Mammary epithelial cell (primary cell): ENCODE measurements at regions not wholly inside any gene's neighbourhood (a gene's known extent, or its start where the extent isn't known, plus 50 kb on each side); places are given as distances from the start of the nearest gene placed in this dataset.

Source experiments
- EZH2 ChIP-seq: IDR thresholded peaks from 2 replicates; pipeline ENCODE4 v1.6.1; 2012; ENCODE audit warnings: low read length, inconsistent platforms, borderline replicate concordance
- TF ChIP-seq, protein P1 (sequence below), 2 donors: IDR thresholded peaks in 1 of 2; conservative IDR thresholded peaks in 1 of 2; 2 replicates each; pipeline ENCODE4 v1.5.1; 2011 to 2012; ENCODE audit warnings: inconsistent platforms in 2 of 2, low read length in 2 of 2, mild to moderate bottlenecking in 2 of 2, control low read depth in 1 of 2, low read depth in 1 of 2; ENCODE audit not compliant: insufficient read depth in 1 of 2; ENCODE audit errors: extremely low read depth in 1 of 2

DNA sequence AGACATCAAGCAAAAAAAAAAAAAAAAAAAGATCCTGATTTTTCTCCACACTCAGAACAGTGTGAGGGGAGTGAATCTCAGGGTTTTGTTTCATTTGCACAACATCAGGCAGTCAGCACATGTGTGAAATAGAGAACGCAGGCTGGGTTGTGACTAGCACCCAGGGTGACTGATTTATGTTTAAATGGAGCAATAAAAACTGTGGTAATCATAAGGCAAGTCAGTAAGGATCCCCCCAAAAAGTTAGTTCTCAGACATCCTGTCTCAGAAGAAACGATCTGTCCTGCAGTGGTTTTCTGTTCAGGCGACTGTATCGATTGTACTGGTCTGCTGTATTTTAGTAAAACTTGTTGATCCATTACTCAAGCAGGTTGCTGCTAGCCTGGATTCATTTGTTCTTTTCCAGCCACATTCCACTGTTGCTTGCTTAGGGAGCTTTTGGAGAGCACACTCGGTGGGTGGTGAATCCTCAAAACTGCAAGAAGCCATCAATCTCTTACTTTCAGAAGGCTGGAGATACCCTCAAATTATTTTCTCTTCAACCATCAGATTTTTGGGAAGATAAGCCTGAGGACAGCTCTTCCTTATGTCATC lies 107.1 kb downstream of the DACT1 start:
- TF ChIP-seq, protein P1, sequence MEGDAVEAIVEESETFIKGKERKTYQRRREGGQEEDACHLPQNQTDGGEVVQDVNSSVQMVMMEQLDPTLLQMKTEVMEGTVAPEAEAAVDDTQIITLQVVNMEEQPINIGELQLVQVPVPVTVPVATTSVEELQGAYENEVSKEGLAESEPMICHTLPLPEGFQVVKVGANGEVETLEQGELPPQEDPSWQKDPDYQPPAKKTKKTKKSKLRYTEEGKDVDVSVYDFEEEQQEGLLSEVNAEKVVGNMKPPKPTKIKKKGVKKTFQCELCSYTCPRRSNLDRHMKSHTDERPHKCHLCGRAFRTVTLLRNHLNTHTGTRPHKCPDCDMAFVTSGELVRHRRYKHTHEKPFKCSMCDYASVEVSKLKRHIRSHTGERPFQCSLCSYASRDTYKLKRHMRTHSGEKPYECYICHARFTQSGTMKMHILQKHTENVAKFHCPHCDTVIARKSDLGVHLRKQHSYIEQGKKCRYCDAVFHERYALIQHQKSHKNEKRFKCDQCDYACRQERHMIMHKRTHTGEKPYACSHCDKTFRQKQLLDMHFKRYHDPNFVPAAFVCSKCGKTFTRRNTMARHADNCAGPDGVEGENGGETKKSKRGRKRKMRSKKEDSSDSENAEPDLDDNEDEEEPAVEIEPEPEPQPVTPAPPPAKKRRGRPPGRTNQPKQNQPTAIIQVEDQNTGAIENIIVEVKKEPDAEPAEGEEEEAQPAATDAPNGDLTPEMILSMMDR (conservative IDR thresholded peaks at IDR 0.05 in 1 of 2, IDR thresholded peaks at IDR 0.05 in 1 of 2; ENCODE audit: extremely low read depth in 1 of 2, insufficient read depth in 1 of 2, low read depth in 1 of 2, low read length in 2 of 2) = no peak
- no peak for TF ChIP-seq EZH2
